Activated T-helper 1 cell treated with anti-CD3 and anti-CD28 coated beads, Interleukin-12 subunit alpha, Interleukin-12 subunit beta, Interleukin-2, Interleukin-4 antibody, amounts not matched to agents 30 ng/mL and 10 ng/mL and 1 ng/mL, durations not matched to agents 14 hours and 24 hours and 36 hours (primary cell): ENCODE measurements at regions not wholly inside any gene's neighbourhood (a gene's known extent, or its start where the extent isn't known, plus 50 kb on each side); places are given as distances from the start of the nearest gene placed in this dataset.

ENCODE experiments used
- DNase-seq: peaks from one replicate; pipeline ENCODE4 v3.0.0; 2021; ENCODE audit warnings: low spot score
- H3K27ac Mint-ChIP-seq: one replicate; pipeline ENCODE4 v1.8.0; 2021; ENCODE audit warnings: mild to moderate bottlenecking, mixed read lengths
- H3K27me3 Mint-ChIP-seq: one replicate; pipeline ENCODE4 v1.8.0; 2022; ENCODE audit warnings: mild to moderate bottlenecking, moderate library complexity, mixed read lengths; ENCODE audit not compliant: insufficient read depth
- H3K36me3 Mint-ChIP-seq: one replicate; pipeline ENCODE4 v1.8.0; 2021; ENCODE audit warnings: low read depth, mixed read lengths
- H3K4me1 Mint-ChIP-seq: one replicate; pipeline ENCODE4 v1.8.0; 2021; ENCODE audit warnings: low read depth, mixed read lengths
- H3K4me3 Mint-ChIP-seq: one replicate; pipeline ENCODE4 v1.8.0; 2021; ENCODE audit warnings: mild to moderate bottlenecking, moderate library complexity, mixed read lengths
- H3K9me3 Mint-ChIP-seq: one replicate; pipeline ENCODE4 v1.8.0; 2021; ENCODE audit warnings: mixed read lengths
- intact Hi-C: fragments of 100-400 bp; cut with micrococcal nuclease; formaldehyde crosslinking; loops from one replicate; pipeline ENCODE4 v1.15.1; 2024

DNA sequence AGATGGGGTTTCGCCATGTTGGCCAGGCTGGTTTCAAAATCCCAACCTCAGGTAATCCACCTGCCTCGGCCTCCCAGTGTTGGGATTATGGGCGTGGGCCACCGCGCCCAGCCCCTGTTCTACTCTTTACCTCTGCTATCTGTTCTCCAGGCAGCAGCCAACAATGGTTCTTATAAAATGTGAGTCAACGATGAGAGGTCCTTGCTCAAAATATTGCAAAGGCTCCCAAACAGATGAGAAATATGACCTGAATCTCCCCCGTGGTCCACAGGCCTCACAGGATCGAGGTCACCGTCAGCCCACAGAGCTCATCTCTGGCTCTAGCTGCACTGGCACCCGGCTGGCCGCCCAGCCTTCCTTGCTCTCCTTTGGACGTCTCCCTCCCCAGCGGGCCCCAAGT, 62.0 kb upstream of the EGFR start:
- no peaks in the 10 kb centered on the region for H3K4me1 Mint-ChIP-seq
- no peak for DNase-seq
- H3K27ac Mint-ChIP-seq = no peak overlapping the region
- no peak overlapping the region for H3K4me3 Mint-ChIP-seq
- H3K36me3 Mint-ChIP-seq = no peaks in the 10 kb centered on the region
- no peaks in the 10 kb centered on the region for H3K27me3 Mint-ChIP-seq
- H3K9me3 Mint-ChIP-seq = no peaks in the 10 kb centered on the region
- intact Hi-C loops = no loop called here

DNA sequence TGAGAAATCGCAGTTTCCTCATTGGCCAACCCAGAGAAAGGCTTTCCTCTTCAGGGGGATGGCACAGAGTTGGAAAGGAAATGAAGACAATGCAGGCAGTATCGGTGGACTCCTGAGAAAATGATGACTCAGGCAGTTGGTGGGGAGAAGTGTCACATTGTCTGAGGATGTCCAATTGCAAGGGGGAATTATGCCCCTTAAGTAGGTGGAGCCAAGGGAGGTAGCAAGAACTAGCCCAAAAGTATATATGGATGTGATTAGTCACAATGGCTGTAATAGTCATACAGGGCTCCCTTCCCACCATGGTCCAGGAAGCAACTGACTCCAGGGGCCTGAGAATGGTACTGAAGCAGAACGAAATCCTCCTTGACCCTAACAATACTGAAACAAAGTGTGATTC, 58.3 kb upstream of the EGFR start:
- H3K9me3 Mint-ChIP-seq = no peaks in the 10 kb centered on the region
- H3K27ac Mint-ChIP-seq = no peak overlapping the region
- intact Hi-C loops = loop anchor here (2.0 kb wide), 1 partner anchor 66 kb away; no protein-coding TSS in a partner anchor
- no peaks in the 10 kb centered on the region for H3K36me3 Mint-ChIP-seq
- H3K27me3 Mint-ChIP-seq = peaks cover 2% of the 10 kb centered on the region
- no peaks in the 10 kb centered on the region for H3K4me1 Mint-ChIP-seq
- no peak overlapping the region for H3K4me3 Mint-ChIP-seq
- no peak for DNase-seq

- no peaks in the 10 kb centered on the region for H3K4me1 Mint-ChIP-seq
- intact Hi-C loops = loop anchor here (2.0 kb wide), 1 partner anchor 65 kb away; no protein-coding TSS in a partner anchor
- H3K9me3 Mint-ChIP-seq = no peaks in the 10 kb centered on the region
- no peak for DNase-seq
- H3K27me3 Mint-ChIP-seq = peaks cover 2% of the 10 kb centered on the region
- H3K36me3 Mint-ChIP-seq = no peaks in the 10 kb centered on the region
- no peak overlapping the region for H3K4me3 Mint-ChIP-seq
- no peak overlapping the region for H3K27ac Mint-ChIP-seq
These were observed 57.4 kb upstream of the EGFR start for GRCh38 chr7:54961391-54961790.

GRCh38 chr7:54963155-54963554, 55.7 kb upstream of the EGFR start:
- Mint-ChIP-seq H3K27me3 (peaks cover 2% of the 10 kb centered on the region), H3K36me3 (no peaks in the 10 kb centered on the region)

DNA sequence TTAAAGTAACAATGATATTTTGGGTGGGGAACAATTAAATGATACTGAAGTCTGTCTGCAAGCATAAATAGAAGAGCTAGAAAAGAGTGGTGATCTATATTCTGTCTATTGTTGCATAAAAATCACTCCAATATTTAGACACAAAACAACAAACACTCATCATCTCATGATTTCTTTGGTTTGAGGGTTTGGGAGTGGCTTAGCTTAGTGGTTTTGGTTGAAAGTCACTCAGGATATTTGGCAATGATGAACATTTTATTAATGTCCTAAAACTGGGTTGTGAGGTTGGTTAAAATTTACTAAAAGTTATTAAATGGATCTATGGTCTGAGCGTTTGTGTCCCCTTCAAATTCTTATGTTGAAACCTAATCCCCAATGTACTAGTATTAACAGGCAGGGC, 54.7 kb upstream of the EGFR start:
- no peak overlapping the region for H3K27ac Mint-ChIP-seq
- H3K4me1 Mint-ChIP-seq = no peaks in the 10 kb centered on the region
- no peaks in the 10 kb centered on the region for H3K36me3 Mint-ChIP-seq
- DNase-seq = no peak
- intact Hi-C loops = no loop called here
- H3K27me3 Mint-ChIP-seq = peaks cover 2% of the 10 kb centered on the region
- H3K4me3 Mint-ChIP-seq = no peak overlapping the region
- no peaks in the 10 kb centered on the region for H3K9me3 Mint-ChIP-seq

More at GRCh38 chr7:54963155-54963554, 55.7 kb upstream of the EGFR start:
- H3K9me3 Mint-ChIP-seq = no peaks in the 10 kb centered on the region
- intact Hi-C loops = no loop called here
- no peak for DNase-seq
- H3K4me3 Mint-ChIP-seq = no peak overlapping the region
- H3K4me1 Mint-ChIP-seq = no peaks in the 10 kb centered on the region
- no peak overlapping the region for H3K27ac Mint-ChIP-seq

GRCh38 chr7:54967377-54967776, 51.4 kb upstream of the EGFR start:
- intact Hi-C loops = no loop called here

DNA sequence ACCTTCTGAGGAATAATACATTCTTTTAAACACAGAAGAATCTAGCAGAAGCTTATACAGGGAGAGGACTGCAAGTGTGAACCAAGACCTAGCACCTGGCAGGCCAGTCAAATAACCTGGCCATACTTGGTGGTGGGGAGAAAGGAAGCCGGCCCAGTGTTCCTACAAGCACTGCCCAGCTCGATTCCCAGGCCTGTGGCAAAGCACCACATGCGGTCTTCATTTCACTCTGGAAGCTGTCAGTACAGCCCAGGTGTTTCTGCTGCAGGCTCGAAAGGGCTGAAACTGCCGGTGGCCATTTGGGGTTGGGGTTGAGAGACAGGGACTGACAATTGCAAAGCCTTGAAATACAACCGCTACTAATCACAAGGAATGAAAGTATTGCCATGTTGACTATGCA, 50.8 kb upstream of the EGFR start:
- Mint-ChIP-seq H3K9me3 (no peaks in the 10 kb centered on the region), H3K36me3 (no peaks in the 10 kb centered on the region), H3K27ac (no peak overlapping the region), H3K4me1 (no peaks in the 10 kb centered on the region), H3K27me3 (peaks cover 3% of the 10 kb centered on the region), H3K4me3 (no peak overlapping the region)
- DNase-seq = no peak
- intact Hi-C loops = no loop called here

More at GRCh38 chr7:54967377-54967776, 51.4 kb upstream of the EGFR start:
- H3K36me3 Mint-ChIP-seq = no peaks in the 10 kb centered on the region
- H3K4me3 Mint-ChIP-seq = no peak overlapping the region
- H3K9me3 Mint-ChIP-seq = no peaks in the 10 kb centered on the region
- no peaks in the 10 kb centered on the region for H3K4me1 Mint-ChIP-seq
- DNase-seq = no peak
- H3K27me3 Mint-ChIP-seq = peaks cover 2% of the 10 kb centered on the region
- H3K27ac Mint-ChIP-seq = no peak overlapping the region
